Hepatocyte (in vitro differentiated cells): ENCODE measurements at regions not wholly inside any gene's neighbourhood (a gene's known extent, or its start where the extent isn't known, plus 50 kb on each side); places are given as distances from the start of the nearest gene placed in this dataset.

Experiments used
- CTCF ChIP-seq: fragments of 200-600 bp; sonication (generic); IDR thresholded peaks from 2 replicates; pipeline ENCODE4 v1.5.1; 2016; ENCODE audit warnings: antibody characterized with exemption, mild to moderate bottlenecking; ENCODE audit not compliant: poor library complexity
- EZH2 ChIP-seq: fragments of 200-600 bp; sonication (generic); IDR thresholded peaks from 2 replicates; pipeline ENCODE4 v1.6.1; 2016; ENCODE audit warnings: antibody characterized with exemption, mild to moderate bottlenecking, borderline replicate concordance
- EZH2phosphoT487 ChIP-seq: fragments of 200-600 bp; sonication (generic); IDR thresholded peaks from one replicate; pipeline ENCODE4 v1.6.1; 2018; ENCODE audit warnings: antibody characterized with exemption, mild to moderate bottlenecking, low read depth, moderate library complexity; ENCODE audit not compliant: unreplicated experiment, severe bottlenecking

DNA sequence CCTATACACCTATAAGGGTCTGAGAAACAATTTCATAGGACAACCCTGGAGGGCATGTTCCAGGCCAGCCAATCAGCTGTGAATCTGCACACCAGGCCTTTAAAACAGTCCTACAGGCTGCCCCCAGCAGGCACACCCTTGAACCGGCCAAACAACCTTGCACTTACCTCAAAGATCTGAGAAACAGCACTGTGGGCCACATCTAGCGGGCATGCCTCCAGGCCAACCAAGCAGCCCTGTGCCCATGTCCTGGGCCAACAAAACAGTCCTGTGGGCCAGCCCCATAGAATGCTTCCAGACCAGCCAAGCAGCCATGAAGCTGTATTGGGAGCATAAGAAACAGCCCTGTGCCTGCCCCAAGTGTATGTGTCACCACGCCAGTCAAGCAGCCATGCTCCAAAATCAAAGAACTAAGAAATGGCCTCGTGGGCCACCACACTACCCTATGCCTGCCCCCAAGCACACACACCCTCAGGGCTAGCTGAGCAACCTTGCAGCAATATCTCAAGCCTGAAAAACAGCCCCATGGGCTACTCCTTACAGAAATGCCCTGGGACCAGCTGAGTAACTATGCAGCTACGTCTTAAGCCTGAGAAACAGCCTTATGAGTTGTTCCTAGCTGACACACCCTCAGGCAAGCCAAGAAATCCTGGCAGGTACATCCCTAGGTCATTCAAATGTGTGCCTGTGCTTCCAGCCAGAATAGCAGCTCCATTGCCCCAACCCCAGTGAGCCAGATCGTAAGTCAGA is 2243.8 kb upstream of the C9orf72 start:
- TF ChIP-seq EZH2 (no peak), CTCF (no peak), EZH2phosphoT487 (no peak)
